ENCODE measurements at regions not wholly inside any gene's neighbourhood (a gene's known extent, or its start where the extent isn't known, plus 50 kb on each side); places are given as distances from the start of the nearest gene placed in this dataset.

GRCh38 chr1:235025422-235025984 lies 103.1 kb downstream of the TOMM20 start:
- DNase-seq (ENCODE audit: low spot score) = no peak

GRCh38 chr1:235024711-235025421 lies 103.8 kb downstream of the TOMM20 start:
- DNase-seq (ENCODE audit: low spot score) = no peak

- DNase-seq (ENCODE audit: low spot score) = no peak
These were observed 104.8 kb downstream of the TOMM20 start for GRCh38 chr1:235023711-235024439.

- DNase-seq (ENCODE audit: low spot score) = no peak
These were observed 105.5 kb downstream of the TOMM20 start for GRCh38 chr1:235022981-235023710.

- no peak for DNase-seq (ENCODE audit: low spot score)
These were observed 106.2 kb downstream of the TOMM20 start for GRCh38 chr1:235022341-235022980.

GRCh38 chr1:235021815-235022214 lies 106.8 kb downstream of the TOMM20 start:
- DNase-seq (ENCODE audit: low spot score) = no peak

GRCh38 chr1:235021321-235021720 lies 107.3 kb downstream of the TOMM20 start:
- no peak for DNase-seq (ENCODE audit: low spot score)

GRCh38 chr1:235019961-235020360 lies 108.7 kb downstream of the TOMM20 start:
- DNase-seq (ENCODE audit: low spot score) = no peak

- no peak for DNase-seq (ENCODE audit: low spot score)
These were observed 109.2 kb downstream of the TOMM20 start for GRCh38 chr1:235019471-235019870.

- no peak for DNase-seq (ENCODE audit: low spot score)
These were observed 109.8 kb downstream of the TOMM20 start for GRCh38 chr1:235018720-235019444.

- peak; percentile 93 for DNase-seq (ENCODE audit: low spot score)
These were observed 110.5 kb downstream of the TOMM20 start for GRCh38 chr1:235018161-235018560.

GRCh38 chr1:235017719-235018118 lies 110.9 kb downstream of the TOMM20 start:
- no peak for DNase-seq (ENCODE audit: low spot score)

GRCh38 chr1:235017191-235017590 lies 111.4 kb downstream of the TOMM20 start:
- no peak for DNase-seq (ENCODE audit: low spot score)

GRCh38 chr1:235015291-235015985 lies 113.2 kb downstream of the TOMM20 start:
- DNase-seq (ENCODE audit: low spot score) = no peak

- DNase-seq (ENCODE audit: low spot score) = no peak
These were observed 113.9 kb downstream of the TOMM20 start for GRCh38 chr1:235014756-235015155.

GRCh38 chr1:235013512-235013911 lies 115.1 kb downstream of the TOMM20 start:
- no peak for DNase-seq (ENCODE audit: low spot score)

GRCh38 chr1:235012436-235013210 lies 116.0 kb downstream of the TOMM20 start:
- DNase-seq (ENCODE audit: low spot score) = no peak

- DNase-seq (ENCODE audit: low spot score) = peak; percentile 97
These were observed 116.8 kb downstream of the TOMM20 start for GRCh38 chr1:235011599-235012435.

GRCh38 chr1:235011064-235011598 lies 117.5 kb downstream of the TOMM20 start:
- DNase-seq (ENCODE audit: low spot score) = no peak

All from AG08395 (cell line).